ENCODE measurements at regions not wholly inside any gene's neighbourhood (a gene's known extent, or its start where the extent isn't known, plus 50 kb on each side); places are given as distances from the start of the nearest gene placed in this dataset.

GRCh38 chr5:2687746-2688145, 63.7 kb downstream of the IRX2 start:
- Histone ChIP-seq H3K36me3 (ENCODE audit: control insufficient read depth, insufficient read depth, low read length) (no peaks in the 10 kb centered on the region), H3K27me3 (ENCODE audit: control insufficient read depth, insufficient read depth, low read length) (no peaks in the 10 kb centered on the region), H3K4me3 (ENCODE audit: low read depth, low read length) (no peak overlapping the region)
- FAIRE-seq (no peak), DNase-seq (ENCODE audit: low read depth) (no peak)
- TF ChIP-seq, protein P1, sequence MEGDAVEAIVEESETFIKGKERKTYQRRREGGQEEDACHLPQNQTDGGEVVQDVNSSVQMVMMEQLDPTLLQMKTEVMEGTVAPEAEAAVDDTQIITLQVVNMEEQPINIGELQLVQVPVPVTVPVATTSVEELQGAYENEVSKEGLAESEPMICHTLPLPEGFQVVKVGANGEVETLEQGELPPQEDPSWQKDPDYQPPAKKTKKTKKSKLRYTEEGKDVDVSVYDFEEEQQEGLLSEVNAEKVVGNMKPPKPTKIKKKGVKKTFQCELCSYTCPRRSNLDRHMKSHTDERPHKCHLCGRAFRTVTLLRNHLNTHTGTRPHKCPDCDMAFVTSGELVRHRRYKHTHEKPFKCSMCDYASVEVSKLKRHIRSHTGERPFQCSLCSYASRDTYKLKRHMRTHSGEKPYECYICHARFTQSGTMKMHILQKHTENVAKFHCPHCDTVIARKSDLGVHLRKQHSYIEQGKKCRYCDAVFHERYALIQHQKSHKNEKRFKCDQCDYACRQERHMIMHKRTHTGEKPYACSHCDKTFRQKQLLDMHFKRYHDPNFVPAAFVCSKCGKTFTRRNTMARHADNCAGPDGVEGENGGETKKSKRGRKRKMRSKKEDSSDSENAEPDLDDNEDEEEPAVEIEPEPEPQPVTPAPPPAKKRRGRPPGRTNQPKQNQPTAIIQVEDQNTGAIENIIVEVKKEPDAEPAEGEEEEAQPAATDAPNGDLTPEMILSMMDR (IDR thresholded peaks at IDR 0.05; ENCODE audit: insufficient read depth, low read length, severe bottlenecking): no peak

DNA sequence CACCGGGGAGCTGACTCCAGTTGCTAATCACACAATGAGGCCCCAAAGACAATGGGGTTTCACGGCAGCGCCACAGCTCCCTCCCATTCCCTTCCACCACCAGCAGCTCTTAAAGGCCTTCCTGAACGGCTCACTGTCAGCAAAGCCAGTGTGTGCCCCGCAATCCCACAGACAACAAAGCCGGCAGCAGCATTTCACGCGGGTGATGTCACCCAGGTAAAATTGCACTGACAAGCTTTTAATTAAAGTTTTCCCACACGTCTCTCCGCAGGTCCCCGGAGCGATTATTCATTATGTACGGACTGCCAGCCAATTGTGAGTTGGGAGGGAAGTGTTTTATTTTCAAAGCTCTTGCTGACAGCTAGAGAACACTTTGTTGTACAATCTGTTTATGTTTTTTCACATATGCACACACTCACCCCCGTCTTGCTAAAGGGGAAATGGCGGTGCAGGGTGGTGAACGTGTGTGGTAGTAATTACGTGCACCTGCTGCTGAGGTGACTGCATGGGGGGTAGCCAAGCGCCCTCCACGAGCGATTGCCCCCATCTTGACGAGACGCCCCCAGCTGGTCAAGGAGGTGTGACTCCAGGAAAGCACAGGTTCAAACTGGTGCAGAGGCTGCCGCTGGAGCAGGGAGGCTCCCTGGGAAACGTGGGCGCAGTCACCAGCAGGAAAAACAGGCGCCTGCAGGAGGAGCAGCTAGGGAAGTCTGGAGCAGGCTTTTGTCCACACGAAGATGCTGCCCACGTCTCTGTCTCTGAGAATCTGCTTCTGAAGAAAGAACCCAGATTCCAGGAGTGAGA, 65.0 kb downstream of the IRX2 start:
- no peaks in the 10 kb centered on the region for H3K27me3 ChIP-seq (ENCODE audit: control insufficient read depth, insufficient read depth, low read length)
- no peak overlapping the region for H3K4me3 ChIP-seq (ENCODE audit: low read depth, low read length)
- H3K36me3 ChIP-seq (ENCODE audit: control insufficient read depth, insufficient read depth, low read length): no peaks in the 10 kb centered on the region
- peak; percentile 63 for DNase-seq (ENCODE audit: low read depth)
- no peak for FAIRE-seq
- TF ChIP-seq, protein P1 (IDR thresholded peaks at IDR 0.05; ENCODE audit: insufficient read depth, low read length, severe bottlenecking): peak; percentile 12

DNA sequence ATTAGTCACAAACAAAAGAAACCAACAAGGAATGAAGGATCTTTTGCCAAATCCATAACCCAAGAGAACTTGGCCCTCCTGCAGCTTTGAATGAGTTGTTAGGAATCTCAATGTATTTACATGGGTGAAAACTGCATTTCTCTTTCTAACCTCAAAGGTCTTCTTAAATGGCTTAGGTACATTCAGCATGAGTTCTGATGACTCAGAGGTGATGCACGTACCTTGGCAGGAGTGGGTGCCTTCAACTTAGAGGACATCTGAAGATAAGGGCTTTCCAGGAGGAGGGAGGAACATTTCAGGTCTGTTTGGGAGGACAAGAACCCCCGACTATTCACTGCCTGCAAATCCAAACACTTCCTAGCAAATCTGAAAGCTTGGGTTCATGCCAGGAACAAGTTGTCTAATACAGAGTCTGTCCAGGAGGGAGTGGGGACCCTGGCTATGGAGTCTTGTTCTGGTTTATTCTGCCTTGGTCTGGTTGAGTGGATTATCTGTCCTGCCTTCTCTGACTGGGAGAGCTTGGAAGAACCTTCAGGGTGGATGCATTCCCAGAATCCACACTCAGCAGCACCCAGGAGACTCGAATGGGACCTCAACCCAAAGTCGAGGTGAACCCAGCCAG, 65.7 kb downstream of the IRX2 start:
- Histone ChIP-seq H3K36me3 (ENCODE audit: control insufficient read depth, insufficient read depth, low read length) (no peaks in the 10 kb centered on the region), H3K27me3 (ENCODE audit: control insufficient read depth, insufficient read depth, low read length) (no peaks in the 10 kb centered on the region), H3K4me3 (ENCODE audit: low read depth, low read length) (no peak overlapping the region)
- DNase-seq (ENCODE audit: low read depth) (peak; percentile 92), FAIRE-seq (peak; percentile 28)
- TF ChIP-seq, protein P1 (IDR thresholded peaks at IDR 0.05; ENCODE audit: insufficient read depth, low read length, severe bottlenecking): no peak

- TF ChIP-seq, protein P1 (IDR thresholded peaks at IDR 0.05; ENCODE audit: insufficient read depth, low read length, severe bottlenecking): no peak
- H3K36me3 ChIP-seq (ENCODE audit: control insufficient read depth, insufficient read depth, low read length): no peaks in the 10 kb centered on the region
- no peak overlapping the region for H3K4me3 ChIP-seq (ENCODE audit: low read depth, low read length)
- H3K27me3 ChIP-seq (ENCODE audit: control insufficient read depth, insufficient read depth, low read length): no peaks in the 10 kb centered on the region
- DNase-seq (ENCODE audit: low read depth) (no peak), FAIRE-seq (no peak)
Measured at GRCh38 chr5:2684606-2685005, 66.9 kb downstream of the IRX2 start.

DNA sequence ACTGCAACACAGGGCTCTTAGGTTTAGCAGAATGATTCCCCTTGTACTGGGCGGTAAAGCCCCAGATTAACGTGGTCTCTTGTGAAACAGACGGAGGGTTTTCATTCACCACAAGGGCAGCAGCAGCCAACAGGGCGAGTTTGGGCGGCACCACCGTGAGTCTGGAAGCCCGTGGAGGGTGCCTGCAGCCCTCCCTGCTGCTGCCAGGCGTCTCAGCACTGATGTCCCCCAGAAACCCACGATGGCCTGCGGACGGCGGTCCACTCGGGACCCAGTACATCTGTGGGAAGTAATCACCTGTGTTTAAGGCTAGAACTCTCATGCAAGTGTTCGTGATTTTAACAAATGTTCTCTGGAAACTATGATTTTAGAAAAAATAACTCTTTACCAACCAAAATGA, 67.8 kb downstream of the IRX2 start:
- Histone ChIP-seq H3K4me3 (ENCODE audit: low read depth, low read length) (no peak overlapping the region), H3K27me3 (ENCODE audit: control insufficient read depth, insufficient read depth, low read length) (no peaks in the 10 kb centered on the region), H3K36me3 (ENCODE audit: control insufficient read depth, insufficient read depth, low read length) (no peaks in the 10 kb centered on the region)
- no peak for FAIRE-seq
- no peak for DNase-seq (ENCODE audit: low read depth)
- TF ChIP-seq, protein P1 (IDR thresholded peaks at IDR 0.05; ENCODE audit: insufficient read depth, low read length, severe bottlenecking): no peak
